GM18951 (cell line): ENCODE measurements at regions not wholly inside any gene's neighbourhood (a gene's known extent, or its start where the extent isn't known, plus 50 kb on each side); places are given as distances from the start of the nearest gene placed in this dataset.

Experiments used
- POLR2A ChIP-seq: IDR thresholded peaks from 4 replicates; pipeline ENCODE4 v1.6.1; 2011; ENCODE audit warnings: mild to moderate bottlenecking; ENCODE audit not compliant: insufficient read length, insufficient read depth; ENCODE audit errors: extremely low read depth
- in situ Hi-C: fragments of 300-500 bp; cut with MboI; formaldehyde crosslinking; loops from one replicate; pipeline ENCODE4 v1.12.0; 2022; ENCODE audit warnings: low sequenced_read_pairs, mixed read lengths, inconsistent platforms; ENCODE audit not compliant: unreplicated experiment

- TF ChIP-seq POLR2A: no peak
- in situ Hi-C loops: no loop called here
These were observed 58.6 kb downstream of the TMEM17 start for GRCh38 chr2:62447411-62447810.

GRCh38 chr2:62446491-62446890 lies 59.5 kb downstream of the TMEM17 start:
- no peak for TF ChIP-seq POLR2A
- in situ Hi-C loops: no loop called here

- in situ Hi-C loops: no loop called here
- TF ChIP-seq POLR2A: no peak
These were observed 62.1 kb downstream of the TMEM17 start for GRCh38 chr2:62443886-62444285.

GRCh38 chr2:62443471-62443870 lies 62.5 kb downstream of the TMEM17 start:
- TF ChIP-seq POLR2A: no peak
- in situ Hi-C loops: no loop called here

- no peak for TF ChIP-seq POLR2A
- in situ Hi-C loops: no loop called here
These were observed 64.2 kb downstream of the TMEM17 start for GRCh38 chr2:62441824-62442223.

- in situ Hi-C loops: no loop called here
- TF ChIP-seq POLR2A: no peak
These were observed 64.6 kb downstream of the TMEM17 start for GRCh38 chr2:62441421-62441820.

GRCh38 chr2:62440281-62440946 lies 65.6 kb downstream of the TMEM17 start:
- in situ Hi-C loops: no loop called here
- TF ChIP-seq POLR2A: no peak

GRCh38 chr2:62439425-62439824 lies 66.6 kb downstream of the TMEM17 start:
- no peak for TF ChIP-seq POLR2A

GRCh38 chr2:62437785-62438184 lies 68.2 kb downstream of the TMEM17 start:
- TF ChIP-seq POLR2A: no peak
- in situ Hi-C loops: no loop called here

More at GRCh38 chr2:62439425-62439824, 66.6 kb downstream of the TMEM17 start:
- in situ Hi-C loops: no loop called here

GRCh38 chr2:62435720-62436119 lies 70.3 kb downstream of the TMEM17 start:
- no peak for TF ChIP-seq POLR2A
- in situ Hi-C loops: no loop called here

- TF ChIP-seq POLR2A: no peak
- in situ Hi-C loops: no loop called here
These were observed 73.6 kb downstream of the TMEM17 start for GRCh38 chr2:62432407-62432806.

GRCh38 chr2:62431512-62431911 lies 74.5 kb downstream of the TMEM17 start:
- in situ Hi-C loops: no loop called here
- no peak for TF ChIP-seq POLR2A

GRCh38 chr2:62430146-62430545 lies 75.8 kb downstream of the TMEM17 start:
- in situ Hi-C loops: no loop called here
- TF ChIP-seq POLR2A: no peak

GRCh38 chr2:62427146-62427545 lies 78.8 kb downstream of the TMEM17 start:
- in situ Hi-C loops: no loop called here
- TF ChIP-seq POLR2A: no peak
